ENCODE measurements at regions not wholly inside any gene's neighbourhood (a gene's known extent, or its start where the extent isn't known, plus 50 kb on each side); places are given as distances from the start of the nearest gene placed in this dataset.

GRCh38 chr14:55508676-55509075, 68.3 kb upstream of the TBPL2 start:
- ChIA-PET CTCF (no interaction called here), POLR2A (ENCODE audit: unreplicated experiment) (no interaction called here)
- Histone ChIP-seq H3K14ac (replicated peaks; ENCODE audit: low read depth, low read length) (no peak overlapping the region), H3K27ac (ENCODE audit: insufficient read depth, low read length) (no peak overlapping the region), H3K4me2 (ENCODE audit: low read depth, low read length) (no peak overlapping the region), H3K4ac (ENCODE audit: low read depth, low read length) (no peak overlapping the region), H3K9ac (ENCODE audit: low read depth, low read length) (no peak overlapping the region), H3K79me1 (ENCODE audit: low read depth in 1 of 2, low read length in 2 of 2) (no peaks in the 10 kb centered on the region), H4K5ac (ENCODE audit: low read depth, low read length) (no peak overlapping the region), H2AK5ac (ENCODE audit: low read depth, low read length) (no peak overlapping the region), H4K20me1 (ENCODE audit: insufficient read depth, low read length) (no peaks in the 10 kb centered on the region), H3K18ac (ENCODE audit: low read depth, low read length) (no peak overlapping the region), H3K36me3 (ENCODE audit: control insufficient read depth, insufficient read depth, low read length) (no peaks in the 10 kb centered on the region), H4K8ac (ENCODE audit: low read depth in 2 of 2, low read length in 2 of 2) (no peak overlapping the region), H2BK15ac (ENCODE audit: low read depth, low read length) (no peak overlapping the region), H2BK5ac (ENCODE audit: low read depth, low read length, poor library complexity, severe bottlenecking) (no peak overlapping the region), H3K56ac (ENCODE audit: extremely low read depth, insufficient read depth, low read length) (no peak overlapping the region), H3K9me1 (ENCODE audit: insufficient read depth, low read length) (no peaks in the 10 kb centered on the region), H3K4me1 (ENCODE audit: control insufficient read depth, insufficient read depth, low read length) (no peaks in the 10 kb centered on the region), H3K4me3 (ENCODE audit: insufficient read depth, low read depth, low read length) (no peak overlapping the region), H2AFZ (replicated peaks; ENCODE audit: low read length, poor library complexity) (no peak overlapping the region), H4K91ac (ENCODE audit: insufficient read depth, low read depth, low read length) (no peak overlapping the region), H3K23ac (ENCODE audit: low read depth, low read length) (no peak overlapping the region), H3K9me3 (ENCODE audit: control insufficient read depth, insufficient read depth, low read length) (peaks cover 2% of the 10 kb centered on the region; the same call in 1 of the 2 replicates), H2BK20ac (ENCODE audit: low read depth, low read length) (no peak overlapping the region), H2BK120ac (ENCODE audit: low read depth, low read length) (no peak overlapping the region), H3K27me3 (ENCODE audit: control insufficient read depth, insufficient read depth, low read length) (no peaks in the 10 kb centered on the region), H2AK9ac (replicated peaks; ENCODE audit: low read depth, low read length, poor library complexity) (no peak overlapping the region)
- in situ Hi-C loops (cut with MboI; ENCODE audit: low sequenced_read_pairs), result no loop called here
- no TSS peak for BruUV-seq (replicated peaks)
- no peak for DNase-seq
- no peak for TF ChIP-seq SMC3 (IDR thresholded peaks at IDR 0.05; ENCODE audit: low read depth, low read length)
- ATAC-seq (ENCODE audit: low read depth), result no peak
- dilution Hi-C loops (cut with HindIII; ENCODE audit: low sequenced_read_pairs, unreplicated experiment), result no loop called here
- intact Hi-C loops (cut with micrococcal nuclease), result no loop called here
- no CpG with 5 or more reads among the region's 1 CpG for WGBS, 2 experiments (ENCODE audit: extremely low coverage in 2 of 2, insufficient read length in 1 of 2)
